BJ (cell line): ENCODE measurements at regions not wholly inside any gene's neighbourhood (a gene's known extent, or its start where the extent isn't known, plus 50 kb on each side); places are given as distances from the start of the nearest gene placed in this dataset.

Source experiments
- CTCF ChIA-PET: fragments of 350-600 bp; formaldehyde crosslinking; extraction: SDS; loops from one replicate; lab custom pipeline; 2021; ENCODE audit warnings: antibody characterized with exemption, inconsistent platforms; lab: Yijun Ruan, JAX
- POLR2A ChIA-PET: fragments of 300-600 bp; sonication (Branson Sonifier 250); formaldehyde crosslinking; extraction: SDS; loops from one replicate; lab custom pipeline; 2021; ENCODE audit warnings: antibody characterized with exemption; lab: Charles Lee
- DNase-seq: peaks from one replicate; pipeline ENCODE4 v3.0.0-alpha.2; 2011; ENCODE audit warnings: low read depth
- H3K27me3 ChIP-seq: 2 replicates; pipeline ENCODE4 v1.6.0; 2011; ENCODE audit warnings: low read length; ENCODE audit not compliant: control insufficient read depth, insufficient read depth
- H3K36me3 ChIP-seq: 2 replicates; pipeline ENCODE4 v1.5.1; 2011; ENCODE audit warnings: low read length; ENCODE audit not compliant: control insufficient read depth, insufficient read depth
- H3K4me3 ChIP-seq: 2 replicates; pipeline ENCODE4 v1.5.1; 2011; ENCODE audit warnings: low read depth, mild to moderate bottlenecking, control low read depth, low read length
- TF ChIP-seq, protein P1 (sequence below): IDR thresholded peaks from 2 replicates; pipeline ENCODE4 v1.5.1; 2011; ENCODE audit warnings: low read depth, mild to moderate bottlenecking, control low read depth, inconsistent platforms, low read length, moderate library complexity; ENCODE audit not compliant: insufficient read depth

DNA sequence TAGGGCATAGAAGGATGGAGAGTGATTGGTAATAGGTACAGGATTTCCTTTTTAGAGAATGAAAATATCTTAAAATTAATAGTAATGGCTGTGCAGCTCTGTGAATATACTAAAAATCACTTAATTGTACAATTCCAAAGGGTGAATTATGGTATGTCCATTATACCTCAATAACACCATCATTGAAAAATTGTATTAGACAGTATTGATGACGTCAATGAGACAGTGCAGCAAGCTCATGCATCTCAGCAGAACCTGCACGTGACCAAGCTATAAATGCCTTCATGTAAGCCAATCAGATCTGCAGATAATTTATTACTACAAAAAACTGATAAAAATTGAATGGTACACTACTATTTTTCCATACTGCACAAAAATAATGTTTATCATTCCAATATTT lies 354.4 kb upstream of the CDH19 start:
- no peaks in the 10 kb centered on the region for H3K27me3 ChIP-seq
- TF ChIP-seq, protein P1, sequence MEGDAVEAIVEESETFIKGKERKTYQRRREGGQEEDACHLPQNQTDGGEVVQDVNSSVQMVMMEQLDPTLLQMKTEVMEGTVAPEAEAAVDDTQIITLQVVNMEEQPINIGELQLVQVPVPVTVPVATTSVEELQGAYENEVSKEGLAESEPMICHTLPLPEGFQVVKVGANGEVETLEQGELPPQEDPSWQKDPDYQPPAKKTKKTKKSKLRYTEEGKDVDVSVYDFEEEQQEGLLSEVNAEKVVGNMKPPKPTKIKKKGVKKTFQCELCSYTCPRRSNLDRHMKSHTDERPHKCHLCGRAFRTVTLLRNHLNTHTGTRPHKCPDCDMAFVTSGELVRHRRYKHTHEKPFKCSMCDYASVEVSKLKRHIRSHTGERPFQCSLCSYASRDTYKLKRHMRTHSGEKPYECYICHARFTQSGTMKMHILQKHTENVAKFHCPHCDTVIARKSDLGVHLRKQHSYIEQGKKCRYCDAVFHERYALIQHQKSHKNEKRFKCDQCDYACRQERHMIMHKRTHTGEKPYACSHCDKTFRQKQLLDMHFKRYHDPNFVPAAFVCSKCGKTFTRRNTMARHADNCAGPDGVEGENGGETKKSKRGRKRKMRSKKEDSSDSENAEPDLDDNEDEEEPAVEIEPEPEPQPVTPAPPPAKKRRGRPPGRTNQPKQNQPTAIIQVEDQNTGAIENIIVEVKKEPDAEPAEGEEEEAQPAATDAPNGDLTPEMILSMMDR, result no peak
- ChIA-PET CTCF (no interaction called here), POLR2A (no interaction called here)
- no peak for DNase-seq
- no peak overlapping the region for H3K4me3 ChIP-seq
- H3K36me3 ChIP-seq, result no peaks in the 10 kb centered on the region

DNA sequence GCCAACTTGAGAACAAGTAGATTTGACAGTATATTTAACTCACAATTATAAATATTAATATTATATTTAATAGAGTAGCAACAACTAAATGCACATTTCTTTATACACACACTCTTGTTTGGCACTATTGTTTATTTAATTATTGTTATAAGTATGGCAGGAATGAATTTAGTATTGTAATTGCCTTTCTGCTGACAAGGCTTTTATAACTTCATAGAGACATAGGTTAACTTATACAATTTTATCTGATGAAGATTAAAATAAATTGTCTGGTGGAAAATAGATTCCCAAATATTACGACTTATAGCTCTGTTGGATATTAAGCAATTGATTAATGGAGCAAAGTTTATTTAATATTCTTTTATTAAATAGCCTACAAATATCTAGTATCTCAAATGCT lies 347.9 kb upstream of the CDH19 start:
- TF ChIP-seq, protein P1, result no peak

DNA sequence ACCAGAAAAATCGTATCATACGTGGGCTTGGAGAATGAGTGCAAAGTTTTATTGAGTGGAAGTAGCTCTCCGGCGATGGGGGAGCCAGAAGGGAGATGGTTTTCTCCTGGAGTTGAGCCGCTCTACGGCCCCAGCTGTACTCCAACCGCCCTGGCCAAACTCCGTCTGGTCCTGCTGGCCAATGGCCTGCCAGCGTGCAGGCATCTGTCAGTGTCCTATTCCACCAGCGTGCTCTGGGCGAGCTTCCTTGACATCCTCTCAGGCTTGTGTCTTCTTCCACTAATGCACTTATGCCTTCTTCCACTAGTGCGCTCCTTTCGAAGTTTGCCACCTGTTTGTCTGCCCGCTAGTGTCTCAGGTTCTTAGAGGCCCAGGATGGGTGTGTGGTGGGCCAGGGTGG lies 345.5 kb upstream of the CDH19 start:
- TF ChIP-seq, protein P1, result no peak
- Histone ChIP-seq H3K36me3 (no peaks in the 10 kb centered on the region), H3K4me3 (no peak overlapping the region), H3K27me3 (no peaks in the 10 kb centered on the region)
- DNase-seq, result no peak
- ChIA-PET CTCF (no interaction called here), POLR2A (no interaction called here)

More for the DNA sequence above, 347.9 kb upstream of the CDH19 start:
- Histone ChIP-seq H3K27me3 (no peaks in the 10 kb centered on the region), H3K36me3 (no peaks in the 10 kb centered on the region), H3K4me3 (no peak overlapping the region)
- DNase-seq, result no peak
- ChIA-PET POLR2A (no interaction called here), CTCF (no interaction called here)

DNA sequence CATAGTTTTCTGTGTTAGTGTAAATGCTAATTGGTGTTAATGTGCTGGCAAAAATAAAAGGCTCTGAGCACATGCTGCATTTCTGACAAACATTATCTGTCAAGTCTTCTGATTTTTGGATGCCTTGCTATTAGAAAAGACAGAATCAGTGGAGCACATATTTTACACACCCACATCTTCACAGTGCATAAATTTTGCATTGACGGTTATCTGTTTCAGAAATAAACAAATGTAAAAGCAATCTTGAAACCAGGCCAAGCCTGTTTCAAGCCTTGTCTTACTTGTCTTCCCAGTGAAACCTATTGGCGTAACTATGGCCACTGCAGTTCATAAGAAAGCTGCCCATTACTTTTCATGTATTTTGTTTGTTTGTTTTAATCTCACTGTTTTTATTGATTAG lies 333.7 kb upstream of the CDH19 start:
- CTCF ChIA-PET, result no interaction called here
- no peak for DNase-seq
- no peak overlapping the region for H3K4me3 ChIP-seq
- POLR2A ChIA-PET, result no interaction called here
- no peaks in the 10 kb centered on the region for H3K36me3 ChIP-seq
- TF ChIP-seq, protein P1, result no peak
- no peaks in the 10 kb centered on the region for H3K27me3 ChIP-seq

DNA sequence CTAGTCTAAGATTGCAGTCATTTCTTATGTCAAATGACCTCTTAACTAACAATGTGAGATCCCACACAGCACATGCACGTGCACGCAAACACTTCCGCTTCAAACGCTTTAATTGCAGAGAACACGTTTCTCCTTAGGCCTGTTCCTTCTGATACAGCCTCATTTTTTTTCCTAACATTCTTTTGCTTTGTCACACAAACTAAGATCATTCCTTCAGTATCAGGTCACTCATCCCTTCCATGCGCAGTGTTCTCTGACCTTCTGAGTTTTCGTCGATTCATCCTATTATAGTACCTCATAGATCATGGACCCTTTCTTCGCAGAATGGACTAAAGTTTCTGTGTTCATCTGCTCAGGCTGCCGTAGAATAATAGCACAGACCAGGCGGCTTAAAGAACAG lies 327.1 kb upstream of the CDH19 start:
- Histone ChIP-seq H3K4me3 (no peak overlapping the region), H3K36me3 (no peaks in the 10 kb centered on the region), H3K27me3 (no peaks in the 10 kb centered on the region)
- ChIA-PET POLR2A (no interaction called here), CTCF (no interaction called here)
- TF ChIP-seq, protein P1, result no peak
- no peak for DNase-seq
